Posterior cingulate gyrus (tissue), 11 donors: ENCODE measurements at regions not wholly inside any gene's neighbourhood (a gene's known extent, or its start where the extent isn't known, plus 50 kb on each side); places are given as distances from the start of the nearest gene placed in this dataset.
A peak's percentile ranks its signal among the peaks of the same experiment; 100 is the strongest.

Source experiments
- DNase-seq, 10 donors: peaks; one replicate each; pipeline versions ENCODE4 v3.0.0 to v3.0.0-alpha.2; 2020 to 2021; ENCODE audit warnings: mixed read lengths in 3 of 10
- intact Hi-C: fragments of 100-400 bp; cut with DNase I; formaldehyde crosslinking; loops from one replicate; pipeline ENCODE4 v1.15.1; 2023

DNA sequence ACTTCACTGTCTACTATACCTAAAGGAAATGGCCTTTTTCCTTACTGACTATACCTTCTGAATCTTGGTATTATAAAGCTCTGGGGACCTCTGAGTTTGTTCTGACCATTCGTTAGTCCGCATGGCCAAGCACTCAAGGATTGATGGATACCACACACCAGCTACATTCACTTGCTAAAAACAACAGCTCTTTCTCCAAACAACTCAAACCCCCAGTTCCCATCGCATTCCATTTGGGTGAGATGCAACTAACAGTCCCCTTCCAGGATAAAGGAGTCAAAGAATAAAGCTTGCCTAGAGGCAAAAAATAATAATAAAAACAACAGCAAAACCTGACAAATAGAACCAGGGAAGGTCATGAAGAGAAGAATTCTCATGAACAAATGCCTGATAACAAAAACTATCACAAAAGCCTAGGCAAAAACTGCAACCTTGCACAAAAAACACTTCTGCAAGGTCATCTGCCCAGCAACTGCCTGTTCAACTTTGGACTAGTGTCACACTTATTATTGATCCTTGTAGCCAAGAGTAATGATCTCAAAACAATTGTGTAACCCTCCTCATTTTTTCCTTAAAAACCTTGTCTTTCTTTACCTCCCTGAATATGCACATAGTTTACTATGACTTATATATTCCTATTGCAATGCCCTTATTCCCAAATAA lies 139.0 kb upstream of the GUCY1A2 start:
- DNase-seq, result no peak
- intact Hi-C loops, result no loop called here

DNA sequence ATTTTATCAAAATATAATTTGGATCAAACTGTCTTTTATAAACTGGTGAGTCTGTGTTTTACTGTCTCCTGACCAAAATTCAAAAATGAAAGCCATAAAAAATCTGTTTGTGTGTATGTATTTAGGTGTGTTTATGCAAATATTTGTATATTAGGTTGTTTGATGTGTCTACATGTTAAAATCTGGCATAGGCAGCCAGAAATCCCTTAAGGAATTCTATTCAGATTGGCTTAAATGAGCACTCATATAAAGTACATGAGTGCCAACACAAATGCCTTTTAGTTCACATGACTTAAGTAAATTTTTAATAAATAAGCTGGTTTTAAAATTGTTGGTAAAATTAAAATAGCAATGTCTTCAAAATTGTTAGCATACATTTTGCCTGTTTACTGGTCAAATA lies 133.3 kb upstream of the GUCY1A2 start:
- no peak for DNase-seq
- intact Hi-C loops, result no loop called here

DNA sequence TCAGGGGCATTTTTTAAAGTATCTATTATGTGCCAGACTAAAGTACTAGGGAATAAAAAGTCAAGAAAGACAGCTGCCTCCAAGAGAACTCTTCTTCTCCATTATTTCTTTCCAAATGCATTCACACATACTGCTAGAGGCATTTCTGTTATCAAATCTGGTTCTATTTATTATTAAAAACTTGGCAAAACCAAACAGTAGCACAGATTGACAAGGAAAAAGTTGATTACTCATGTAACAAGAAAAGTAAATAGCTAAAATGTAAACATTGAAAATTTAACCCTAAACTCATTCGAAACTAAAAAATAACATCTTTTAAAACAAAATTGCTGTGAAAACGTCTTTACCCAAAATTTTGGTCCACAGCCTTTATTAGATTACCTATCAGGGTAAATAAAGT lies 132.9 kb upstream of the GUCY1A2 start:
- no peak for DNase-seq
- intact Hi-C loops, result no loop called here

DNA sequence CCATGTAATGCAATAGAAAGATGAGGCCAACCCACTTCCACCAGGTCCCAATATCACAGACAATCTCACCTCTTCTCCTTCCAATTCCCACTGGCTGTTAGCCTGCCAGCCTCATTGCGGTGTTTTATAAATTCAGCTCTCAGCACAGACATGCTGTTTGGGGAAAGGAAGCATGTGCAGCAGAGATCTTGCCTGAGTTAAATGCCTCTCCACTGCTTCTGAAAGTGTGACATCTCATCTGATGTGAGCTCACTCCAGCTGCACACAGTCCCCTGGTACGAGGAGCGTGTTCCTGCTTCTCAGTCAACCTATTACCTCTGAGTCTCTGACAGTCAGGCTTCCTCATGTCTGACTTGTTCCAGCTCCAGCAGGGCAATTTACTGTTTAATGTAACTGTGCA lies 122.7 kb upstream of the GUCY1A2 start:
- intact Hi-C loops, result no loop called here
- DNase-seq, result peak in 2 of 10 donors; percentile 7 to 75

DNA sequence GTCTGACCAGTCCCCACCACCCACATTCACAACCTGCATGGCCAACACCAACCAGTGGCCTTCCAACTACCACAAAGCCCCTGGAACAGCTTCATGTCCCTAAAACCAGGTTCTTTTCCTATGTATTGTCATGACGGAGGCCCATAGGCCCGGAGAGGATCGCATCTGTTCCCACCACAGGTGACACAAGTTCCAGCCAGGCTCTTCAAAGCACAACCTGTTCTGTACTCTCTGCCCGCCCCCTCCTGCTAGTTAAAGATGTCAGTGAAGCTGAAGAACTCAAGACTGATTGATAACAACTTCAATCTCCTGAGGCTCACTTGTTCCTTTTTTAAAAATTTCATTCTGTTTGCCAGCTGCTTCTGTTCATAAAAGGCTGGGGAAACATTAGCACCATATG lies 121.1 kb upstream of the GUCY1A2 start:
- no peak for DNase-seq
- intact Hi-C loops, result no loop called here

DNA sequence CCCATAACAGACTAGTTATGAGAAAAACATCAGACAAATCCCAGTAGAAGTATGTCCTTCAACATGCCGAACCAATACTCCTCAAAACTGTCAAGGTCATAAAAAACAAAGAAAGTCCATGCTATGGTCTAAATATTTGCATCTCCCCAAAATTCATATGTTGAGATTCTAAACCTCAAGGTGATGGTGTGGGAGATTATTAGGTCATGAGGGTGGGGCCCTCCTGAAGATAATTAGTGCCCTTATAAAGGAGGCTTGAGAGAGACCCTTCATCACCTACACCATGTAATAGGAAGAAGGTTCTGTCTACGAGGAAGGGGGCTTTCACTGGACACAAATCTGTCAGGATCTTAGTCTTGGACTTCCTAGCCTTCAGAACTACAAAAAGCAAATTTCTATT lies 118.6 kb upstream of the GUCY1A2 start:
- no peak for DNase-seq
- intact Hi-C loops, result no loop called here

DNA sequence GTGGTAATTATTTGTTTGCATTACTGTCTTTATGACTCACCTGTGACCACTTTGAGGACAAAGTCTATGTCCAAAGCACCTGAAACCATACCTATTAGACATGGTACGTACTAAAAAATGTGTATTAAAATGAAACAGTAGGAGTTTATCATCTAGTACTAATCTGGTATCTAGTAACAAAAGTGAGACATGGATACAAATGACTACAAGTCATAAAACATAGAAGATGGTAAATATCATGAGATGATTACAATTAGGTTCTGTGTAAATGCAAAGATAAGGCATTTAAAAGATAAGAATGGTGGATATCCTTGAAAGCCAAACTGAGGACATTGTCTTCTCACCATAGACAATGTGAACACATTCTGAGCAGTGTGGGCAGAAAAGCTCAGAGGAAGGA lies 113.5 kb upstream of the GUCY1A2 start:
- DNase-seq, result no peak
- intact Hi-C loops, result no loop called here

DNA sequence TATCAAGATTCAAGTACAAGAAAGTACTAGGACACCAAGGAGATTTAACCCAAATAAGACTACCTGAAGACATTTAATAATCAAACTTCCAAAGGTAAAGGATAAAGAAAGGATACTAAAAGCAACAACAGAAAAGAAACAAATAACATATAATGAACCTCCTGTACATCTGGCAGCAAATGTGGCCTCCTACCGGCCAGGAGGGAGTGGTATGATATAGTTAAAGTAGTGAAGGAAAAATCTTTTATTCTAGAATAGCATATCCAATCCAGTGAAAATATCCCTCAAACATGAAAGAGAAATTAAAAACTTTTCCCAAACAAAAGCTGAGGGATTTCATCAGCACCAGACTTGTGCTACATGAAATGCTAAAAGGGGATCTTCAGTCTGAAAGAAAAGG lies 104.7 kb upstream of the GUCY1A2 start:
- DNase-seq, result no peak
- intact Hi-C loops, result no loop called here

DNA sequence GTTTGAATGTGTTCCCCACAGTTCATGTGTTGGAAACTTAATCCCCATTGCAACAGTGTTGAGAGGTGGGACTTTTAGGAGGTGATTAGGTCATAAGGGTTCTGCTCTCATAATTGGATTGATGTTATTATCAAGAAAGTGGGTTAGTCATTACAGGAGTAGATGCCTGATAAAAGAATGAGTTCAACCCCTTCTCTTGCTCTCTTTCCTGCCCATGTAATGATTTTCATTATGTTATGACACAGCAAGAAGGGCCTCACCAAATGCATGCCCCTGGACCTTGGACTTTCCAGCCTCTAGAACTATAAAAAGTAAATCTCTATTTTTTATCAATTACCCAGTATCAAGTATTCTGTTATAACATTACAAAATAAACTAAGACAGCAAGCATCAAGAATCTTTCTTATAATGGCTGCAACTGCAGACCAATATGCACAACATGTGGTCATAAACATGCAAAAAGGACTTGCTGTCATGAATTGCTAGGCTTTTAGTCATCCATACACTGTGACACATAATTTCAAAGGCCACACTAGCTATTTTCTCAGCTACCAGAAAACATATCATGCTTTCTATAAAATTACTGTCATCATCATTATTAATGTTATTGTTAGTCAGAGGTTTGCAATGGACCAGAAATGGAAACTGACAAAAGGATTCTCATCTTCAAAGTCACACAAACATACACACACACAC lies 99.9 kb upstream of the GUCY1A2 start:
- no peak for DNase-seq
- intact Hi-C loops, result no loop called here

DNA sequence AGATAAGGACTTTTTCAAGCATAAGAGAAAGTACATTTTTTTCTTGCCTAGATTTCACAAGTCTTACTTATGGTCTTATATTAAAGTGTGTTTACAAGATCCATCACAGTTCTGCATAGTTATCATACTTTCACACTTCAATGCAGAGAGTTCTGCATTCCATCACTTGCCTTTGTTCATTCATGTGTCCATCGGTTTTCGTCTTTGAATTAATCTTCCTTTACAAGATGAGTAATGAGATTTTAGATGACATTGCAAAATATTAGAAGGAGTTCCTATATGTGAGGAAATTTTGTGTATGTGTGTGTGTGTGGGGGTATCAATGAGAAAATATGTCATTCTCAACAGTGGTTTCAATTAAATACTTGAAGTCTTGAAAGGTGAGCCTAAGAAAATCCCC lies 98.1 kb upstream of the GUCY1A2 start:
- DNase-seq, result no peak
- intact Hi-C loops, result no loop called here

DNA sequence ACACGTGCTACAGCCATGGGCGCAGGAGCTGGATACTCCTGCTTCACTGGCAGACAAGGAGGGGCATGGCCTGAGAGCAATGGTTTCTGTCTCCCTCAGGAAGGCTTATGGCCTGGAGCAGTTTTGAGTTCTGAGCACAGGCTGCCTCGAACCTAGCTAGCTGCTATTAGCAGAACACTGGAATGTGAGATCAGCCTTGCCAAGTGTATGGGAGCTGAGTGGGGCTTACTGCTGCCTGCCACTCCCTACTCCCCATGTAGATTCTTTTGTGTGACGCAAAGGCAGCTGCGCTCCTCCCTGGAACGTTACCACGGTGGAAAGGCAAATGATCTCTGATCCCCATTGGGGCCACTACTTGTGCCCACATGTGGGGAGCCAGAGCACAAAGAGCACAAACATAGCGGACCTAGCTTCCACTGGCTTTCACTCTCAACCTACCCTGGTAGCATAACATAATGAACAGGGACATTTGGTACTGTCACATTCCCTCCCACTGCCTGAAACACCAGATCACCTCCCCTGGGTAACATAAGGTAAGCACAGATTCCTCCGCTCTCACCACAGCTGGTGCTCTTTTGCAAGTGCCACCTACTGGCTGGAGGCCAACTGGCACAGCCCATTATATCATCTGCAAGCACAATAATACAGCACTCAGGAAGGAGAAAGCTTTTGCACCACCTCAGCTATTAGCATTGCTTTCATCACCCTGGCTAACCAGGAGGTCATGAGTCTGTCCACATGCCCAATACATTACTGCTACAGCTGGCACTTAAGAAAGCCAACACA lies 84.6 kb upstream of the GUCY1A2 start:
- intact Hi-C loops, result no loop called here
- DNase-seq, result peak in 7 of 10 donors; percentile 21 to 91 (median 42)

DNA sequence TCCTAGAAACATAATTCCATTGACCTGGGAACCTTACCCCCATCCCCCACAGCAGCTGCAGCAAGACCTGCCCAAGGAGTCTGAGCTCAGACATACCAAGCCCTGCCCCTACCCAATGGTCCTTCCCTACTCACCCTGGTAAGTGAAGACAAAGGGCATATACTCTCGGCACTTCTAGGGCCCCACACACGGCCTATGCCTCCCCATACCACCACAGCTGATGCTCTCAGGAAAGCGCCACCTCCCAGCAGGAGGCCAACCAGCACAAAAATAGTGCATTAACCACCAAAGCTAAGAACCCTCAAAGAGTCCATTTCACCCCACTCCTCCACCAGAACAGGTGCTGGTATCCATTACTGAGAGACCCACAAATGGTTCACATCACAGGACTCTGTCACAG lies 74.4 kb upstream of the GUCY1A2 start:
- peak in 1 of 10 donors; percentile 19 for DNase-seq
- intact Hi-C loops, result no loop called here

DNA sequence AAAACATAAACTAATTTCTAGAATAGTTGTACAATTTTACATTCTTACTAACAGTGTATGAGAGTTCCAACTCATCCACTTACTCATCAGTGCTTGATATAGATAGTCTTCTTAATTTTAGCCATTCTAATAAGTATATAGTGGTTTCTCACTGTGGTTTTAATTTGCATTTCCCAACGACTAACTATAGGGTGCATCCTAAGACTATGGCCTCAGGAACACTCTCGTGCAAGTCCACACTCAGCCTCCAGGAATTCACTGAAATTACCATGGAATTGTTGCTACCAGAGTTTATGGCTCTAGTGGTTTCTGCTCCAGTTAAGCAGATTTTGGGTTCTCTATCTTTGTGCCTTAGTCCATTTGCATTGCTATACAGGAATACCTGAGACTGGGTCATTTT lies 60.1 kb upstream of the GUCY1A2 start:
- intact Hi-C loops, result no loop called here
- no peak for DNase-seq

DNA sequence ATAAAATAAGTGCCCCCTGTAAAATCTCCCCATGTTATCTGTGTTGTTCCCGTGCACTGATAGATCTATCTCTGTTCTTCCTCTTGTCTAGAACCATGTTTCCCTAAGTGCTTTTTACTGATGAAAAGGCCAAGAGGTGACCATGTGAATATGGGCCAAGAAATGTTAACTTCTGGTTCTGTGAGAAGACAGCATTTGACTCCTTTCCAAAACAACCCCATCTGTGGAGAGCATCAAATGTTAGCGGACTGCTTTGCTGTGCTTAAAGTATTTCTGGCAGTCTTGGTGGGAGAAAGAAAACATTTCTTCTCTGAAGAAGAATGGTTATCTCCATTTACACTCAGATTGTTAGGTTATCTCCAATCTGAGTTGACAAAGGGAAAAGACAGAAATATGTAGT lies 58.6 kb upstream of the GUCY1A2 start:
- intact Hi-C loops, result no loop called here
- DNase-seq, result no peak

DNA sequence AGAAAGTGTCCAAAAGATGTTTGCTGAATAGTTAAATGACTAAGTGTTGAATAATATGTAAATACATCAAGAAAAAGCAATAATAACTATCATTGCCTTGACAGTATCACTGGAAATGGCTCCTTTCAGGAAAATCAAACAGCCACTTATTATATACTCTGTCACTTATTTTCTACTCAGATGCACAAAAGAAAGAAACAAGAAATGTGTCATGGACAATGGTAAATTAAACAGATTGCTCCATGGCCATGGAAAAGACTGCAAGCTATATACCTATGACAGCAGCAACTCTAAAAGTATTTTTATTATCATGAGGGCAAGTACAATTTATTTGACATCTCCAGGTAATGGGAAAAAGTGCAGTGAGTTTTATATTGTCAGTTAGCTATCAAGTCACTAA lies 52.9 kb upstream of the GUCY1A2 start:
- intact Hi-C loops, result no loop called here
- no peak for DNase-seq
